SK-N-SH treated with all-trans-retinoic acid at 6 μM for 48 hours (cell line): ENCODE measurements at regions not wholly inside any gene's neighbourhood (a gene's known extent, or its start where the extent isn't known, plus 50 kb on each side); places are given as distances from the start of the nearest gene placed in this dataset.

Experiments
- ATAC-seq: fragments of 200-7000 bp; cut with Tn5 transposase; 3 replicates; pipeline ENCODE4 v1.9.1; 2020; ENCODE audit warnings: mild to moderate bottlenecking, moderate library complexity
- BACH2 ChIP-seq: fragments of 250-450 bp; sonication (Bioruptor Pico); IDR thresholded peaks from 2 replicates; pipeline ENCODE4 v1.9.0; 2021; ENCODE audit warnings: mild to moderate bottlenecking, borderline replicate concordance
- CSDC2 ChIP-seq: fragments of 250-450 bp; sonication (Bioruptor Pico); IDR thresholded peaks from 2 replicates; pipeline ENCODE4 v1.5.0; 2020; ENCODE audit warnings: mild to moderate bottlenecking, moderate library complexity
- CSRNP3 ChIP-seq: fragments of 250-450 bp; sonication (Bioruptor Pico); IDR thresholded peaks from 2 replicates; pipeline ENCODE4 v1.5.1; 2021; ENCODE audit warnings: mild to moderate bottlenecking, moderate library complexity
- ESRRG ChIP-seq: fragments of 250-450 bp; sonication (Bioruptor Pico); IDR thresholded peaks from 2 replicates; pipeline ENCODE4 v1.6.1; 2021; ENCODE audit warnings: mild to moderate bottlenecking
- GLIS3 ChIP-seq: fragments of 250-450 bp; sonication (Bioruptor Pico); IDR thresholded peaks from 2 replicates; pipeline ENCODE4 v1.5.0; 2020; ENCODE audit warnings: mild to moderate bottlenecking, moderate library complexity
- ISL1 ChIP-seq: fragments of 250-450 bp; sonication (Bioruptor Pico); IDR thresholded peaks from 2 replicates; pipeline ENCODE4 v2.1.2; 2022; ENCODE audit warnings: mild to moderate bottlenecking, moderate library complexity
- OSR1 ChIP-seq: fragments of 250-450 bp; sonication (Bioruptor Pico); IDR thresholded peaks from 2 replicates; pipeline ENCODE4 v1.8.0; 2022; ENCODE audit warnings: moderate library complexity, mild to moderate bottlenecking, inconsistent platforms
- PATZ1 ChIP-seq: fragments of 250-450 bp; sonication (Bioruptor Pico); IDR thresholded peaks from 2 replicates; pipeline ENCODE4 v1.8.0; 2020; ENCODE audit warnings: mild to moderate bottlenecking, moderate library complexity, borderline replicate concordance
- POU6F1 ChIP-seq: fragments of 250-450 bp; sonication (Bioruptor Pico); IDR thresholded peaks from 2 replicates; pipeline ENCODE4 v1.8.0; 2021; ENCODE audit warnings: low read depth, mild to moderate bottlenecking, moderate library complexity, borderline replicate concordance
- PPARA ChIP-seq: fragments of 250-450 bp; sonication (Bioruptor Pico); IDR thresholded peaks from 2 replicates; pipeline ENCODE4 v1.5.0; 2020; ENCODE audit warnings: mild to moderate bottlenecking, borderline replicate concordance
- RARB ChIP-seq: fragments of 250-450 bp; sonication (Bioruptor Pico); IDR thresholded peaks from 2 replicates; pipeline ENCODE4 v1.8.0; 2021; ENCODE audit warnings: mild to moderate bottlenecking, moderate library complexity
- SNAI2 ChIP-seq: fragments of 250-450 bp; sonication (Bioruptor Pico); IDR thresholded peaks from 2 replicates; pipeline ENCODE4 v1.5.0; 2020; ENCODE audit warnings: mild to moderate bottlenecking, moderate library complexity
- TCF4 ChIP-seq: fragments of 250-450 bp; sonication (Bioruptor Pico); IDR thresholded peaks from 2 replicates; pipeline ENCODE4 v1.8.0; 2021; ENCODE audit warnings: mild to moderate bottlenecking, moderate library complexity, borderline replicate concordance
- TOX ChIP-seq: fragments of 250-450 bp; sonication (Bioruptor Pico); IDR thresholded peaks from 2 replicates; pipeline ENCODE4 v1.8.0; 2021; ENCODE audit warnings: mild to moderate bottlenecking, moderate library complexity, borderline replicate concordance
- TSHZ2 ChIP-seq: fragments of 250-450 bp; sonication (Bioruptor Pico); IDR thresholded peaks from 2 replicates; pipeline ENCODE4 v1.5.0; 2020; ENCODE audit warnings: mild to moderate bottlenecking, moderate library complexity
- ZC3H10 ChIP-seq: fragments of 250-450 bp; sonication (Bioruptor Pico); IDR thresholded peaks from 2 replicates; pipeline ENCODE4 v1.5.1; 2021; ENCODE audit warnings: mild to moderate bottlenecking, moderate library complexity
- ZFP3 ChIP-seq: fragments of 250-450 bp; sonication (Bioruptor Pico); IDR thresholded peaks from 2 replicates; pipeline ENCODE4 v1.5.0; 2020; ENCODE audit warnings: mild to moderate bottlenecking, moderate library complexity
- ZFP30 ChIP-seq: fragments of 450-650 bp; formaldehyde crosslinking; IDR thresholded peaks from 2 replicates; pipeline ENCODE4 v1.5.0; 2022; ENCODE audit warnings: mild to moderate bottlenecking, moderate library complexity
- ZNF565 ChIP-seq: fragments of 450-650 bp; formaldehyde crosslinking; conservative IDR thresholded peaks from 2 replicates; pipeline ENCODE4 v1.5.0; 2020; ENCODE audit warnings: low read depth, mild to moderate bottlenecking, moderate library complexity
- ZNF8 ChIP-seq: fragments of 450-650 bp; formaldehyde crosslinking; IDR thresholded peaks from 2 replicates; pipeline ENCODE4 v1.5.0; 2020; ENCODE audit warnings: mild to moderate bottlenecking, moderate library complexity

DNA sequence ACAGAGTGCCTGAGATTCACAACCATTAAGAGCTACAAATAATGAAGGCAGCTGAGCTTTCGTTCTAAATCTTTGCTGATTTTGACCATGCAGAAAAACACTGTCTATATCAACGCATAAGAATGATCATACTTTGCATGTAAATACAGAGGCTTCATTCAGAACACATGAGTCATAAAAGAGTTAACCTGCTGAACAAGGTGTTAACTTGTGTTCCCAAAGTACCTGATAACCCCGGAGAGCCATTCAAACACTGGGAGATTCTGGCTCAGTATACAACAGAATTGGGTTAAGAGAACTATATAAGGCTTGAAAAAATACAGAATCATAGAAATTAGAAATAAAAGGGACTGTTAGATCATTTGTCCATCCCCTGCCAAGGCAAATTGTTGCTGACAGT, 964.3 kb upstream of the TENM3 start (continued):
- no peak for TF ChIP-seq CSRNP3 (CRISPR knock-in tag)
- TF ChIP-seq ZC3H10 (CRISPR knock-in tag): no peak
- TF ChIP-seq ESRRG (CRISPR knock-in tag): no peak
- TF ChIP-seq ZFP30 (CRISPR knock-in tag): no peak
- no peak for TF ChIP-seq OSR1
- no peak for TF ChIP-seq PATZ1 (CRISPR knock-in tag)
- TF ChIP-seq GLIS3 (CRISPR knock-in tag): no peak
- no peak for TF ChIP-seq CSDC2
- TF ChIP-seq, all 23 proteins: peak for 0

GRCh38 chr4:181281451-181281850, 961.8 kb upstream of the TENM3 start:
- ATAC-seq: no peak
- TF ChIP-seq BACH2 (CRISPR knock-in tag) (no peak), TSHZ2 (no peak), RARB (CRISPR knock-in tag) (no peak), GLIS3 (CRISPR knock-in tag) (no peak), POU6F1 (CRISPR knock-in tag) (no peak), OSR1 (no peak), ESRRG (CRISPR knock-in tag) (no peak), CSRNP3 (CRISPR knock-in tag) (no peak)
- TF ChIP-seq, all 23 proteins: peak for 0

GRCh38 chr4:181289198-181289597, 954.0 kb upstream of the TENM3 start:
- ATAC-seq: no peak
- no peak for TF ChIP-seq TSHZ2
- TF ChIP-seq ZFP3 (CRISPR knock-in tag): no peak
- TF ChIP-seq TCF4 (CRISPR knock-in tag): no peak

DNA sequence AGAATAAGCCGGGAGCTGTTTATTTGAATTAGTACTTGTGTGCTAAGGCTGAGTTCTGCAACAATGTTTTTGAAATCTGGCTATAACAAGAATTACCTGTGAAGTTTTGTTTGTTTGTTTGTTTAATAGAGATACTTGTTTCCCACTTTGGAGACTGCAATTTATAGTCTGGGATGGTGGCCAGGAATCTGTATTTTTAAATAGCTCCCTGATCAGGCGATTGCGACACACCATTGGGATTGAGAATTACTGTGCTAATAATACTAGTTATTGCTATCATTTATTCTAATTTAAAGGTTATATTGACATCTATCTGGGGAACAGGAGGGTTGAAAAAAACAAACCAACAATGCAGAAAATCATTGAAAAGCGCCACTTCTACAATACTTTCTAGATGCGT, 951.6 kb upstream of the TENM3 start:
- no peak for ATAC-seq
- TF ChIP-seq ZFP3 (CRISPR knock-in tag) (no peak), BACH2 (CRISPR knock-in tag) (no peak), SNAI2 (CRISPR knock-in tag) (no peak), GLIS3 (CRISPR knock-in tag) (no peak), TOX (CRISPR knock-in tag) (no peak), OSR1 (no peak), ZFP30 (CRISPR knock-in tag) (no peak), ZNF8 (no peak), PATZ1 (CRISPR knock-in tag) (no peak), ZNF565 (no peak), RARB (CRISPR knock-in tag) (no peak), ISL1 (CRISPR knock-in tag) (no peak), PPARA (CRISPR knock-in tag) (no peak)
